ENCODE measurements at regions not wholly inside any gene's neighbourhood (a gene's known extent, or its start where the extent isn't known, plus 50 kb on each side); places are given as distances from the start of the nearest gene placed in this dataset.
A peak's percentile ranks its signal among the peaks of the same experiment; 100 is the strongest.
"Not testable (repeated sequence)": the region's sequence is repeated elsewhere in the genome, so short reads cannot be mapped to it uniquely, and the experiment has no call there.

- DNase-seq: not testable (repeated sequence)
Measured at GRCh38 chr4:189653983-189654382, 286.7 kb upstream of the FRG1 start.

- not testable (repeated sequence) for DNase-seq
Measured at GRCh38 chr4:189654396-189654795, 286.3 kb upstream of the FRG1 start.

DNA sequence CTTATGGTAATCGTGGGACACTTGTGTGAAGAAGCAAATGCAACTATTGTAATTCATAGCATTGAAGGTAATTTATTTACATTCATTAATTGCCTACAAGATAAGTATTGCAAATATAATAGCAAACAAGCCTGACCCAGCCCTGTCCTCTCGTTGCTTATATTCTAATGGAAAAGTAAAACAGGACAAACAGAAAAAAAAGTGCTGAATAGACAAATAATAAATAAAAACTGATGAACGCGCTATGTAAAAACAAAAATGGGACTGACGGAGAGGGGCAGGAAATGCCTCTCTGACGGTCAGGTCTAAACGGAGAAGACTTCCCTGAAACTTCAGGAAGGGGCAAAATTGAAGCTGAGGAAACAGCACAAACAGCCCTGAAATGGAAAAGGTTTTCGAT, 284.9 kb upstream of the FRG1 start:
- not testable (repeated sequence) for DNase-seq

DNA sequence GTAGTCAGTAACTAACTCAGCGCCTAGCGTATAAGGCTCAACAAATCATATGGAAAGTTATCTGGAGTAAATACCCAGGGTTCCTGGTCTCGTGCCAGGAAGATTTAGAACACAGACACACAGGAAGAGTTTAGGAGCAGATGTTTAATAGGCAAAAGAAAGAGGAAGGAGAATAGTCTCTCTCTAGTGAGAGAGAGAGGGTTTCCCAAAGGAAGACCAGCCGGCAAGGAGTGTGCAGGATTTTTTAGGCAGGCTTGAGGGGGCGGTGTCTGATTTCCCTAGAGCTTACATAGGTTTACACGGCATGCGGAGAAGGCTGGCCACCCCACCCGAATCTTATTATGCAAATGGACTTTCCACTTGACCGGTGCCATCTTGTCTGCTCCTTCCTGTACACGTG, 284.0 kb upstream of the FRG1 start:
- no peak for DNase-seq

- DNase-seq: not testable (repeated sequence)
Measured at GRCh38 chr4:189658259-189658658, 282.4 kb upstream of the FRG1 start.

- not testable (repeated sequence) for DNase-seq
Measured at GRCh38 chr4:189658831-189659230, 281.8 kb upstream of the FRG1 start.

DNA sequence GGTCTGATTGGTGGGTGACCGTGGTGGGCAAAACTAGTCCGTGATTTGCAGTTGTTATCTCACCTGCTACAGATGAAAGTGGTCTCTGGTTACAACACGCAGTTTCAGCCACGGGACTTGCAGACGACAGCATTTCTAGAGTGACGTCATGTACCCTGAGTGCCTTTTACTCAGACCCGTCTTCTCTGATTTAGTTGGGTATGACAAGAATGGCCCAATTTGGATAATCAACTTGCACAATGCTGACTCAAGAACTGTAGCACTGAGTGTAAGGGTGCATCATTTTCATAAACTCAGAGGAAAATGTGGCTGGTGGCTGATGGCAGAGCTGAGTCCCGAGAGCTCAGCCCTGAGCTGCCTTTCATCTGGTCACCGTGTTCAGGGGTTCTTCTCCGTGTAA, 281.4 kb upstream of the FRG1 start:
- no peak for DNase-seq

- no peak for DNase-seq
Measured at GRCh38 chr4:189660722-189661360, 279.8 kb upstream of the FRG1 start.

GRCh38 chr4:189664693-189665250, 275.9 kb upstream of the FRG1 start:
- no peak for DNase-seq

GRCh38 chr4:189665712-189666305, 274.9 kb upstream of the FRG1 start:
- DNase-seq: not testable (repeated sequence)

DNA sequence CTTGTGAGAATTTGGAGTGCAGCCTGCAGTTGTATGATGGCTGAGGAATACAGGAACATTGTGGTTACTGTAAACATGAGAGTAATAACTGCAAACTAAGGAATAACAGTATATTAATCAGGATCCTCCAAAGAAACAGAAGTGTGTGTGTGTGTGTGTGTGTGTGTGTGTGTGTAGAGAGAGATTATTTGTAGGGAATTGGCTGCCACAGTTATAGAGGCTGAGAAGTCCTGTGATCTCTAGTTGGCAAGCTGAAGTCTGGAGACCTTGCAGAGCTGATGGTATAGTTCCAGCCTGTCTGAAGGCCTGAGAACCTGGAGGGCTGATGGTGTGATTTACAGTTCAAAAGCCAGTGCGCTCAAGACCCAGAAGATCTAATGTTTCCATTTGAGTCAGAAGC, 273.3 kb upstream of the FRG1 start:
- not testable (repeated sequence) for DNase-seq

GRCh38 chr4:189697675-189698245, 242.9 kb upstream of the FRG1 start:
- DNase-seq: not testable (repeated sequence)

DNA sequence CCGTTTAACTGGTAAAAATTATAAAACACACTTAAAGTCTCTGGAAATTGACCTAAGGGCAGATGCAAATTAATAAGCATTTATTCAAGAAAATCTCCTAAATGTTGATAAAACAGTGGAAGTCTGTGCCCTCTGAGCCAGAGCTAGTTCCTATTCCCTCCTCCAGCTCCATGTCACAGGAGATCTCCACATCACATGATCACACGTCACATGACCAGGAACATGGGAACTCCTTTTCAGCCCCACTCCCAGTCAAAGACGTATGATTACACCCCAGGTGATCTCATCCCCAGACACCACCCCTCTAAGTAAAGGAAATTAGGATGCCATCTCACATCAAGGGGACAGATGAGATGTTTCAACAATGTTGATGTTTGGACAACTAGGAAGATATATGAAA, 237.7 kb upstream of the FRG1 start:
- not testable (repeated sequence) for DNase-seq

GRCh38 chr4:189706821-189707220, 233.9 kb upstream of the FRG1 start:
- DNase-seq: not testable (repeated sequence)

GRCh38 chr4:189707227-189707626, 233.4 kb upstream of the FRG1 start:
- not testable (repeated sequence) for DNase-seq

- DNase-seq: not testable (repeated sequence)
Measured at GRCh38 chr4:189711956-189712355, 228.7 kb upstream of the FRG1 start.

- DNase-seq: not testable (repeated sequence)
Measured at GRCh38 chr4:189721016-189721993, 219.4 kb upstream of the FRG1 start.

DNA sequence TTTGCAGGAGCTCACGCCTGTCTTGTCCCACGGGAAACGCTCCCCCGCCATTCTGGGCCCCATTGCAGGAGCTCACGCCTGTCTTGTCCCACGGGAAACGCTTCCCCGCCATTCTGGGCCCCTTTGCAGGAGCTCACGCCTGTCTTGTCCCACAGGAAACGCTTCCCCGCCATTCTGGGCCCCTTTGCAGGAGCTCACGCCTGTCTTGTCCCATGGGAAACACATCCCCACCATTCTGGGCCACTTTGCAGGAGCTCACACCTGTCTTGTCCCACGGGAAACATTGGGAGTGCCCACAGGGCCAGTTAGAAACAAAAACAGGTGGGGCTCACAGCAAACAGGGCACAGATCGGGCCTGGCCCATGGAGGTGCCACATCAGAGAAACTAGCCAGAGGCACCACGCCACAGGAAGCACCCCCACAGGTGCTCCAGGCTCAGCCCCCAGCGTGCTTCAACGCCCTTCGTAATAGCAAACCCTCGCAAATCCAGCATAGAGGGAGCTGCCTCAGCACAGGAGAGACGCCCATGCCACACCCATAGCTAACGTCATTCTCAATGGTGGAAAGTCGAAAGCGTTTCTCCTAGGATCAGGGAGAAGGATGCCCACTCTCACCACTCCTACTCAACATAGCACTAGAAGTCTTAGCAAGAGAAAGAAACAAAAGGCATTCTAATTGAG, 218.2 kb upstream of the FRG1 start:
- peak in 22 of 56 donors; percentile 1 to 78 (median 28) for DNase-seq

GRCh38 chr4:189727982-189728638, 212.6 kb upstream of the FRG1 start:
- not testable (repeated sequence) for DNase-seq

DNA sequence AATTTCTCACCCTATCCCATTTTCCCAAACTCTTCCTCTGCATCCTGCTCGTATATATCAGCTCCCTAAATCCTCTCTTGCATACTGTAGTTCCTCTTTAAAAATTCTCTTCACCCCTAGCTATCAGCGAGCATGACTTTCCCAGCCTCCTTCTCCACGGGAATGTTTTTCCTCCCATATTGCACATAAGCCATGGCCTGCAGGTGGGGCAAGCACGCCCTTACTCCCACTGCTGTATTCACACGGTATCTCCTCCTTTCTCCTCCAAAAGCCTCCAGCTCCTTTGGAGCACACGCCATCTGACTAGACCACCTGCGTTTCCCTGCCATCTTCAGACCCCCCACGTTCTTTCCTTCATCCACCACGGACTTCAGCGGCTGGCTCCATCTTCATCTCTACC, 208.7 kb upstream of the FRG1 start:
- not testable (repeated sequence) for DNase-seq
